B cell (primary cell): ENCODE measurements at regions not wholly inside any gene's neighbourhood (a gene's known extent, or its start where the extent isn't known, plus 50 kb on each side); places are given as distances from the start of the nearest gene placed in this dataset.

Source experiments
- ATAC-seq: fragments of 200-7000 bp; cut with Tn5 transposase; one replicate; pipeline ENCODE4 v1.10.0; 2021; ENCODE audit warnings: low read depth, mild to moderate bottlenecking, moderate number of reproducible peaks, moderate library complexity
- CTCF ChIA-PET: fragments of 350-600 bp; sonication (Branson Sonifier 250); formaldehyde crosslinking; loops from one replicate; lab custom pipeline; 2021; ENCODE audit warnings: antibody characterized with exemption, inconsistent platforms; lab: Charles Lee
- POLR2A ChIA-PET: fragments of 350-600 bp; sonication (Branson Sonifier 250); formaldehyde crosslinking; loops from one replicate; lab custom pipeline; 2021; ENCODE audit warnings: antibody characterized with exemption; lab: Charles Lee
- DNase-seq: peaks from one replicate; pipeline ENCODE4 v3.0.0; 2013
- H2AFZ ChIP-seq: 2 replicates; pipeline ENCODE4 v1.6.1; 2012; ENCODE audit warnings: mild to moderate bottlenecking, low read depth, low read length; ENCODE audit not compliant: insufficient read depth, poor library complexity, severe bottlenecking
- H3K27ac ChIP-seq, 2 donors: 1 replicate in 1 of 2; 2 replicates in 1 of 2; pipeline ENCODE4 v1.5.1; 2012 to 2013; ENCODE audit warnings: low read length in 2 of 2, mild to moderate bottlenecking in 2 of 2, moderate library complexity in 1 of 2
- H3K27me3 ChIP-seq, 4 experiments: fragments of 200-600 bp in 1 of 4; sonication (generic) in 1 of 4; replicated peaks in 1 of 4; 1 replicate in 2 of 4; 2 replicates in 2 of 4; pipeline versions ENCODE4 v1.6.1 to v1.7.0; 2013 to 2016; ENCODE audit warnings: low read length in 3 of 4, mild to moderate bottlenecking in 2 of 4, mixed read lengths in 1 of 4, moderate library complexity in 1 of 4; ENCODE audit not compliant: insufficient read depth in 4 of 4, control insufficient read depth in 3 of 4; ENCODE audit errors: control extremely low read depth in 1 of 4
- H3K36me3 ChIP-seq, 2 experiments: replicated peaks in 1 of 2; 1 replicate in 1 of 2; 2 replicates in 1 of 2; pipeline versions ENCODE4 v1.6.1 to v1.7.1; 2013; ENCODE audit warnings: low read length in 1 of 2; ENCODE audit not compliant: insufficient read depth in 2 of 2, control insufficient read depth in 1 of 2; ENCODE audit errors: control extremely low read depth in 1 of 2, extremely low read depth in 1 of 2
- H3K4me1 ChIP-seq, 2 donors: fragments of 200-600 bp in 1 of 2; sonication (generic) in 1 of 2; 1 replicate in 1 of 2; 2 replicates in 1 of 2; pipeline versions ENCODE4 v1.5.1 to v1.6.1; 2013 to 2017; ENCODE audit warnings: low read length in 2 of 2; ENCODE audit not compliant: control insufficient read depth in 2 of 2, insufficient read depth in 2 of 2
- H3K4me2 ChIP-seq: replicated peaks from 2 replicates; pipeline ENCODE3; 2012; ENCODE audit warnings: mild to moderate bottlenecking, low read depth, low read length; ENCODE audit not compliant: poor library complexity, severe bottlenecking
- H3K4me3 ChIP-seq, 5 experiments: fragments of 200-600 bp in 1 of 5; sonication (generic) in 1 of 5; 1 replicate in 3 of 5; 2 replicates in 2 of 5; pipeline versions ENCODE4 v1.5.1 to v1.7.0; 2011 to 2016; ENCODE audit warnings: low read length in 4 of 5, mild to moderate bottlenecking in 4 of 5, low read depth in 2 of 5, control low read depth in 1 of 5, moderate library complexity in 1 of 5; ENCODE audit not compliant: insufficient read depth in 1 of 5; ENCODE audit errors: control extremely low read depth in 1 of 5, extremely low read depth in 1 of 5
- H3K79me2 ChIP-seq: fragments of 200-600 bp; sonication (generic); one replicate; pipeline ENCODE4 v1.6.0; 2016; ENCODE audit warnings: low read length; ENCODE audit not compliant: control insufficient read depth, insufficient read depth
- H3K9ac ChIP-seq: fragments of 200-600 bp; sonication (generic); 2 replicates; pipeline ENCODE4 v1.6.1; 2017; ENCODE audit warnings: mild to moderate bottlenecking, low read length, moderate library complexity
- H3K9me3 ChIP-seq, 3 donors: one replicate each; pipeline versions ENCODE4 v1.6.1 to v1.7.1; 2013; ENCODE audit warnings: low read length in 2 of 3; ENCODE audit not compliant: control insufficient read depth in 2 of 3, insufficient read depth in 1 of 3; ENCODE audit errors: control extremely low read depth in 1 of 3
- H4K20me1 ChIP-seq: 2 replicates; pipeline ENCODE4 v1.6.0; 2012; ENCODE audit warnings: mild to moderate bottlenecking, low read length; ENCODE audit not compliant: insufficient read depth, control insufficient read depth, poor library complexity, severe bottlenecking
- H3K27ac Mint-ChIP-seq: one replicate; pipeline ENCODE4 v1.8.0; 2021; ENCODE audit warnings: mixed read lengths
- H3K27me3 Mint-ChIP-seq: one replicate; pipeline ENCODE4 v1.8.0; 2021; ENCODE audit warnings: mixed read lengths
- H3K4me1 Mint-ChIP-seq: one replicate; pipeline ENCODE4 v1.8.0; 2021; ENCODE audit warnings: mixed read lengths
- H3K4me3 Mint-ChIP-seq: one replicate; pipeline ENCODE4 v1.8.0; 2021; ENCODE audit warnings: mixed read lengths
- H3K9me3 Mint-ChIP-seq: one replicate; pipeline ENCODE4 v1.8.0; 2022; ENCODE audit warnings: mixed read lengths; ENCODE audit not compliant: insufficient read depth
- EZH2 ChIP-seq: IDR thresholded peaks from 2 replicates; pipeline ENCODE4 v1.6.1; 2012; ENCODE audit warnings: borderline replicate concordance, low read depth, mild to moderate bottlenecking, moderate library complexity, low read length; ENCODE audit not compliant: insufficient read depth, poor library complexity, severe bottlenecking
- WGBS: methylation state at CpG from one replicate; pipeline ENCODE4 v1.1.5; 2013; ENCODE audit warnings: missing lambda C conversion rate; ENCODE audit not compliant: insufficient coverage; 5-methylcytosine and 5-hydroxymethylcytosine counted together
- intact Hi-C: fragments of 100-400 bp; cut with micrococcal nuclease; formaldehyde crosslinking; loops from one replicate; pipeline ENCODE4 v1.10.0; 2022
- TF ChIP-seq, protein P1 (sequence below): fragments of 200-600 bp; IDR thresholded peaks from one replicate; pipeline ENCODE4 v1.8.0; 2022; ENCODE audit warnings: antibody characterized with exemption, mild to moderate bottlenecking

DNA sequence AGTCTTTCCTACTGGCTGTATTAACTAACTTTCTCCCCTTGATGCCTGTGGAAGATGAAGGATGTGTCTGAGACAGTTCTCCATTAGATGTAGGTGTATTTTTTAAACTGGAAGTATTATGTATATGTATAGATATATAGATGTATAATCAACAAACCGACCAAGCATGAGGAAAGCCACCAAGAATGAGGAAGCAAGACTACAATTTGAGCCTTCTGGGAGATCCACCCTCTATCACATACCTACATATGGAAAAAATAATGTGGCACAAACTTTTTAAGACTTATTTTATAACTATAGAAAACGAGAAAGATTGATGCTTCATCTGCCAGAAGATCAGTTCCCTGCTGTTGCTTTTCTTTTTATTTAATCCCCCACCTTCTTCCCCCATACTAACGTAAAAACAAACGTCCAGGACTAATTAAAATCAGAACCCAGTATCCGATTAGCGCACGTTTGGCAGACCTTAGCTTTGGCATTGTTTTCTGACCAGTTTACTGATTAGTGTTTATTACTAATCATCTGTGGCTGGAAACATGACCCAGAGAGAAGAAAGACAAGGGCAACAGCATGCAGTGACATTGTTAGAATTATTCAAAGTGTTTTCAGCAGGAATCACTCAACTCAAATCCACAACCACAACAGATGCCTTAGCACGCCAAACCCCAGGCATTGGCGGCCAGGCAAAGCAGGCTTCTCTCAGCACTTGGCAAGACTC is 490.2 kb downstream of the EBF1 start:
- WGBS, result 90% methylated on average over 4 of the region's 9 CpGs
- H3K9ac ChIP-seq, result no peak overlapping the region
- H3K27me3 ChIP-seq, result no peaks in the 10 kb centered on the region
- POLR2A ChIA-PET, result no interaction called here
- H3K4me2 ChIP-seq, result no peak overlapping the region
- H3K27ac ChIP-seq, result no peak overlapping the region
- Mint-ChIP-seq H3K4me1 (peaks cover 8% of the 10 kb centered on the region), H3K4me3 (no peak overlapping the region), H3K27me3 (peaks cover 8% of the 10 kb centered on the region), H3K27ac (no peak overlapping the region), H3K9me3 (no peaks in the 10 kb centered on the region)
- peaks cover 0 to 2% of the 10 kb centered on the region in 2 donors for H3K4me1 ChIP-seq
- no peaks in the 10 kb centered on the region for H3K9me3 ChIP-seq
- no peaks in the 10 kb centered on the region for H4K20me1 ChIP-seq
- CTCF ChIA-PET, result no interaction called here
- ATAC-seq (no peak), DNase-seq (no peak)
- no peak for TF ChIP-seq EZH2
- TF ChIP-seq, protein P1, sequence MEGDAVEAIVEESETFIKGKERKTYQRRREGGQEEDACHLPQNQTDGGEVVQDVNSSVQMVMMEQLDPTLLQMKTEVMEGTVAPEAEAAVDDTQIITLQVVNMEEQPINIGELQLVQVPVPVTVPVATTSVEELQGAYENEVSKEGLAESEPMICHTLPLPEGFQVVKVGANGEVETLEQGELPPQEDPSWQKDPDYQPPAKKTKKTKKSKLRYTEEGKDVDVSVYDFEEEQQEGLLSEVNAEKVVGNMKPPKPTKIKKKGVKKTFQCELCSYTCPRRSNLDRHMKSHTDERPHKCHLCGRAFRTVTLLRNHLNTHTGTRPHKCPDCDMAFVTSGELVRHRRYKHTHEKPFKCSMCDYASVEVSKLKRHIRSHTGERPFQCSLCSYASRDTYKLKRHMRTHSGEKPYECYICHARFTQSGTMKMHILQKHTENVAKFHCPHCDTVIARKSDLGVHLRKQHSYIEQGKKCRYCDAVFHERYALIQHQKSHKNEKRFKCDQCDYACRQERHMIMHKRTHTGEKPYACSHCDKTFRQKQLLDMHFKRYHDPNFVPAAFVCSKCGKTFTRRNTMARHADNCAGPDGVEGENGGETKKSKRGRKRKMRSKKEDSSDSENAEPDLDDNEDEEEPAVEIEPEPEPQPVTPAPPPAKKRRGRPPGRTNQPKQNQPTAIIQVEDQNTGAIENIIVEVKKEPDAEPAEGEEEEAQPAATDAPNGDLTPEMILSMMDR, result no peak
- no peak overlapping the region for H2AFZ ChIP-seq
- intact Hi-C loops, result no loop called here
- H3K36me3 ChIP-seq, result no peaks in the 10 kb centered on the region
- no peaks in the 10 kb centered on the region for H3K79me2 ChIP-seq
- no peak overlapping the region for H3K4me3 ChIP-seq

DNA sequence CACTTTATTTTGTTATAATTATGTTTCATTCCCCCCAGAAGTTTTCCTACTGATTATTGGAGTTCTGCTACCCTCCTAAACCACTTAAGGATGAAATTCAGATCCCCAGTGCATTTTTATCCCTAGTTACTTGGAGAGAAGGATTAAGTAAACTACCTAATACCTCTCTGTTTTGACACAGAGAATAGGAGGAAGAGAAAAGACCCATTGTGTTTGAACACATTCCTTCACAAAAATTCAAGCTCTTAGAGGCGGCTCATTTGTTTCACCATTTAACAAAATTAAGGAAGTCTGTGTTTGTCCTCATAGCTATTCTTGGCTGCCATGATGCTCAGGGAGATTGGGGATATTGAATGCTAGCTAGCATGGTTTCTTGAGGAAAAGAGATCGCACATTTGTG is 492.6 kb downstream of the EBF1 start:
- peaks cover 8% of the 10 kb centered on the region for H3K4me1 Mint-ChIP-seq
- H3K27me3 ChIP-seq, result no peaks in the 10 kb centered on the region
- no peaks in the 10 kb centered on the region for H3K36me3 ChIP-seq
- no peak overlapping the region for H2AFZ ChIP-seq
- H3K79me2 ChIP-seq, result no peaks in the 10 kb centered on the region
- no peaks in the 10 kb centered on the region for H3K9me3 ChIP-seq
- H3K4me2 ChIP-seq, result no peak overlapping the region
- ATAC-seq (no peak), DNase-seq (no peak)
- no peak overlapping the region for H3K27ac Mint-ChIP-seq
- WGBS, result 100% methylated on average over 1 of the region's 2 CpGs
- H3K9me3 Mint-ChIP-seq, result no peaks in the 10 kb centered on the region
- peaks cover 4% of the 10 kb centered on the region for H3K27me3 Mint-ChIP-seq
- H4K20me1 ChIP-seq, result no peaks in the 10 kb centered on the region
- H3K9ac ChIP-seq, result no peak overlapping the region
- intact Hi-C loops, result no loop called here
- peaks cover 0 to 2% of the 10 kb centered on the region in 2 donors for H3K4me1 ChIP-seq
- ChIA-PET POLR2A (no interaction called here), CTCF (no interaction called here)
- no peak overlapping the region for H3K4me3 ChIP-seq
- H3K4me3 Mint-ChIP-seq, result no peak overlapping the region
- no peak overlapping the region for H3K27ac ChIP-seq
- TF ChIP-seq, protein P1, result no peak
- TF ChIP-seq EZH2, result no peak
